ENCODE measurements at regions not wholly inside any gene's neighbourhood (a gene's known extent, or its start where the extent isn't known, plus 50 kb on each side); places are given as distances from the start of the nearest gene placed in this dataset.

DNA sequence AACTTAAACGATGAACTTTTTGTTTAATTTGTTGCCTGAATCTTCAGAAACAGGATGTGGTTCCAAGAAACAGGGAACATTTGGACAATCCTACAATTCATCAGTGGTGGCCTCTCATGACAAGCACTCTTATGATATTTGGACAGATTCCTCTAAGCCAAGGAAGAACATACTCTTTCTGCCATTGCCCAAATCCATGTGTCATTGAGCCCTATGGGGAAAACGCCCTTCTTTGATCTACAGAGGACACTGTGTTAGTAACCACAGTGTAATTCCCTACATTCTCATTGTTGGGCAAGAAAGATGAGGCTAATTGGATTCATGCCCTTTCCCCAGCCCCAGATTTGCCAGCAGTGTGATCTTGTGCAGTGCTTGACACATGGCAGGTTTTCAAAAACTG is 167.7 kb upstream of the PTCH1 start:
- TF ChIP-seq, protein P1, sequence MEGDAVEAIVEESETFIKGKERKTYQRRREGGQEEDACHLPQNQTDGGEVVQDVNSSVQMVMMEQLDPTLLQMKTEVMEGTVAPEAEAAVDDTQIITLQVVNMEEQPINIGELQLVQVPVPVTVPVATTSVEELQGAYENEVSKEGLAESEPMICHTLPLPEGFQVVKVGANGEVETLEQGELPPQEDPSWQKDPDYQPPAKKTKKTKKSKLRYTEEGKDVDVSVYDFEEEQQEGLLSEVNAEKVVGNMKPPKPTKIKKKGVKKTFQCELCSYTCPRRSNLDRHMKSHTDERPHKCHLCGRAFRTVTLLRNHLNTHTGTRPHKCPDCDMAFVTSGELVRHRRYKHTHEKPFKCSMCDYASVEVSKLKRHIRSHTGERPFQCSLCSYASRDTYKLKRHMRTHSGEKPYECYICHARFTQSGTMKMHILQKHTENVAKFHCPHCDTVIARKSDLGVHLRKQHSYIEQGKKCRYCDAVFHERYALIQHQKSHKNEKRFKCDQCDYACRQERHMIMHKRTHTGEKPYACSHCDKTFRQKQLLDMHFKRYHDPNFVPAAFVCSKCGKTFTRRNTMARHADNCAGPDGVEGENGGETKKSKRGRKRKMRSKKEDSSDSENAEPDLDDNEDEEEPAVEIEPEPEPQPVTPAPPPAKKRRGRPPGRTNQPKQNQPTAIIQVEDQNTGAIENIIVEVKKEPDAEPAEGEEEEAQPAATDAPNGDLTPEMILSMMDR (IDR thresholded peaks at IDR 0.05), result no peak
- no peak for TF ChIP-seq EP300 (IDR thresholded peaks at IDR 0.05)
